SK-N-SH (cell line): ENCODE measurements at regions not wholly inside any gene's neighbourhood (a gene's known extent, or its start where the extent isn't known, plus 50 kb on each side); places are given as distances from the start of the nearest gene placed in this dataset.

Experiments used
- EP300 ChIP-seq, 2 experiments: IDR thresholded peaks; 2 replicates each; pipeline versions ENCODE4 v1.4.0 to v1.6.1; 2012; ENCODE audit warnings: borderline replicate concordance in 1 of 2, low read depth in 1 of 2, low read length in 1 of 2
- NFIC ChIP-seq: IDR thresholded peaks from 2 replicates; pipeline ENCODE4 v1.4.0; 2012; ENCODE audit warnings: borderline replicate concordance
- PBX3 ChIP-seq: IDR thresholded peaks from 2 replicates; pipeline ENCODE4; 2012
- POLR2AphosphoS5 ChIP-seq: IDR thresholded peaks from 2 replicates; pipeline ENCODE4 v1.6.1; 2012; ENCODE audit warnings: low read depth, low read length
- RAD21 ChIP-seq: IDR thresholded peaks from 2 replicates; pipeline ENCODE4 v1.6.1; 2012; ENCODE audit warnings: mild to moderate bottlenecking, low read length
- RFX5 ChIP-seq: IDR thresholded peaks from 2 replicates; pipeline ENCODE4 v1.6.1; 2012; ENCODE audit warnings: mild to moderate bottlenecking, improper control_type of control experiment, low read length
- RXRA ChIP-seq: IDR thresholded peaks from 2 replicates; pipeline ENCODE4 v1.4.0; 2012; ENCODE audit warnings: low read depth, mild to moderate bottlenecking, borderline replicate concordance
- SIN3A ChIP-seq: IDR thresholded peaks from 2 replicates; pipeline ENCODE4 v1.6.1; 2012; ENCODE audit warnings: low read depth, mild to moderate bottlenecking, low read length, moderate library complexity, borderline replicate concordance
- TF ChIP-seq, protein P1 (sequence below): fragments of 200-600 bp; sonication (generic); IDR thresholded peaks from 2 replicates; pipeline ENCODE4 v1.6.1; 2017; ENCODE audit warnings: antibody characterized with exemption, mild to moderate bottlenecking, moderate library complexity

DNA sequence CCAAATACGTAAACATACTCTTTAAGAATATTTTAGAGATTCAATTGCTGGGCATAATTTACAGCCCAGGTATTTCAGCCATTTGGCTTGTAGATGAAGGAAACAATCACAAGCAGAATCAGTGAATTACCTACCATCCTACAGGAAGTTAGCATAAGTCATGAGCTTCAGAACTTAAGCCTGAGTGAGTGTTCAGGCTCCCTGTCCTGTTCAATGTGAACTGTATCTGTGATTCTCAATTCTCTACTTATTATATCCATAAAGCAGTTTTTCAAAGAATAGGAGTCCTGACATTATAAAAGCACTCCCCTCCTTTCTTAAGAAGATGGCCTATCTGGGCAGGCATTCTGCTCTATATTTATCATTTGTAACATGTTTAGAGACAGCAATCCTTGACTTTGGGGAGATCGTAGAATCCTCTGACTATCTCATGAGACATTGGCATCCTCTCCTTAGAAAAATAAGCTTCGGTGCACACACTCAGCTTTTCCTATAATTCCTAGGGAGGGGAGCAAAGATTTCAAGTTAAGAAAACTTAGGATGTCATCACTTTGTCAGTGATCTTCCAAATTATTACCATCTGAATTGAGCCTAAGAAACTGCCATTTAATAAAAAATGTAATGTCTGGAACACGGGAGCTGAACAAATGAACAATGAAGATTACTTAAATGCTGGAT is 645.2 kb upstream of the IGFBP3 start:
- TF ChIP-seq RAD21 (no peak), NFIC (no peak), PBX3 (no peak), RFX5 (no peak), RXRA (no peak), SIN3A (no peak), POLR2AphosphoS5 (no peak), EP300 (IDR thresholded peaks at IDR 0.05; ENCODE audit: borderline replicate concordance in 1 of 2, low read depth in 1 of 2, low read length in 1 of 2) (no peak)
- TF ChIP-seq, protein P1, sequence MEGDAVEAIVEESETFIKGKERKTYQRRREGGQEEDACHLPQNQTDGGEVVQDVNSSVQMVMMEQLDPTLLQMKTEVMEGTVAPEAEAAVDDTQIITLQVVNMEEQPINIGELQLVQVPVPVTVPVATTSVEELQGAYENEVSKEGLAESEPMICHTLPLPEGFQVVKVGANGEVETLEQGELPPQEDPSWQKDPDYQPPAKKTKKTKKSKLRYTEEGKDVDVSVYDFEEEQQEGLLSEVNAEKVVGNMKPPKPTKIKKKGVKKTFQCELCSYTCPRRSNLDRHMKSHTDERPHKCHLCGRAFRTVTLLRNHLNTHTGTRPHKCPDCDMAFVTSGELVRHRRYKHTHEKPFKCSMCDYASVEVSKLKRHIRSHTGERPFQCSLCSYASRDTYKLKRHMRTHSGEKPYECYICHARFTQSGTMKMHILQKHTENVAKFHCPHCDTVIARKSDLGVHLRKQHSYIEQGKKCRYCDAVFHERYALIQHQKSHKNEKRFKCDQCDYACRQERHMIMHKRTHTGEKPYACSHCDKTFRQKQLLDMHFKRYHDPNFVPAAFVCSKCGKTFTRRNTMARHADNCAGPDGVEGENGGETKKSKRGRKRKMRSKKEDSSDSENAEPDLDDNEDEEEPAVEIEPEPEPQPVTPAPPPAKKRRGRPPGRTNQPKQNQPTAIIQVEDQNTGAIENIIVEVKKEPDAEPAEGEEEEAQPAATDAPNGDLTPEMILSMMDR: no peak
